HG03565 (cell line): ENCODE measurements at regions not wholly inside any gene's neighbourhood (a gene's known extent, or its start where the extent isn't known, plus 50 kb on each side); places are given as distances from the start of the nearest gene placed in this dataset.
"Not testable (repeated sequence)": the region's sequence is repeated elsewhere in the genome, so short reads cannot be mapped to it uniquely, and the experiment has no call there.

Experiments
- ATAC-seq: cut with Tn5 transposase; IDR thresholded peaks from one replicate; pipeline ENCODE4 v1.9.1; 2021; ENCODE audit warnings: mild to moderate bottlenecking, moderate library complexity; ENCODE audit not compliant: unreplicated experiment

GRCh38 chr16:56022818-56023217, 147.6 kb upstream of the CES5A start:
- ATAC-seq = no peak

GRCh38 chr16:56019274-56019673, 144.1 kb upstream of the CES5A start:
- no peak for ATAC-seq

GRCh38 chr16:56013962-56014552, 138.9 kb upstream of the CES5A start:
- no peak for ATAC-seq

- no peak for ATAC-seq
Measured at GRCh38 chr16:56012482-56012811, 137.3 kb upstream of the CES5A start.

GRCh38 chr16:56011808-56012481, 136.8 kb upstream of the CES5A start:
- no peak for ATAC-seq

- no peak for ATAC-seq
Measured at GRCh38 chr16:56005958-56006357, 130.8 kb upstream of the CES5A start.

- no peak for ATAC-seq
Measured at GRCh38 chr16:55999683-56000082, 124.5 kb upstream of the CES5A start.

- ATAC-seq = no peak
Measured at GRCh38 chr16:55993088-55993487, 117.9 kb upstream of the CES5A start.

GRCh38 chr16:55992551-55992950, 117.4 kb upstream of the CES5A start:
- no peak for ATAC-seq

GRCh38 chr16:55991843-55992242, 116.7 kb upstream of the CES5A start:
- no peak for ATAC-seq

GRCh38 chr16:55989569-55989907, 114.4 kb upstream of the CES5A start:
- ATAC-seq = no peak

- ATAC-seq = not testable (repeated sequence)
Measured at GRCh38 chr16:55988850-55989568, 113.8 kb upstream of the CES5A start.

- no peak for ATAC-seq
Measured at GRCh38 chr16:55988013-55988412, 112.8 kb upstream of the CES5A start.

GRCh38 chr16:55982597-55982996, 107.4 kb upstream of the CES5A start:
- no peak for ATAC-seq

GRCh38 chr16:55981557-55981956, 106.4 kb upstream of the CES5A start:
- no peak for ATAC-seq

- ATAC-seq = no peak
Measured at GRCh38 chr16:55976815-55977214, 101.6 kb upstream of the CES5A start.

- no peak for ATAC-seq
Measured at GRCh38 chr16:55971447-55971846, 96.3 kb upstream of the CES5A start.

GRCh38 chr16:55968221-55968620, 93.0 kb upstream of the CES5A start:
- ATAC-seq = no peak

- ATAC-seq = no peak
Measured at GRCh38 chr16:55964923-55965475, 89.8 kb upstream of the CES5A start.

GRCh38 chr16:55955845-55956244, 80.7 kb upstream of the CES5A start:
- ATAC-seq = no peak

- no peak for ATAC-seq
Measured at GRCh38 chr16:55955424-55955823, 80.3 kb upstream of the CES5A start.

GRCh38 chr16:55954906-55955305, 79.7 kb upstream of the CES5A start:
- ATAC-seq = no peak
